Ishikawa (cell line): ENCODE measurements at regions not wholly inside any gene's neighbourhood (a gene's known extent, or its start where the extent isn't known, plus 50 kb on each side); places are given as distances from the start of the nearest gene placed in this dataset.

Experiments used
- CEBPB ChIP-seq: IDR thresholded peaks from 2 replicates; pipeline ENCODE4 v1.6.1; 2012
- EP300 ChIP-seq: IDR thresholded peaks from 2 replicates; pipeline ENCODE4 v1.6.1; 2012; ENCODE audit warnings: borderline replicate concordance
- FOXM1 ChIP-seq: IDR thresholded peaks from 2 replicates; pipeline ENCODE4 v1.6.1; 2012; ENCODE audit warnings: low read depth, borderline replicate concordance
- TEAD4 ChIP-seq: IDR thresholded peaks from 2 replicates; pipeline ENCODE4 v1.6.1; 2012
- YY1 ChIP-seq: IDR thresholded peaks from 2 replicates; pipeline ENCODE4 v1.6.1; 2012; ENCODE audit warnings: low read depth
- ZBTB7A ChIP-seq: IDR thresholded peaks from 2 replicates; pipeline ENCODE4 v1.6.1; 2012; ENCODE audit warnings: low read depth
- TF ChIP-seq, protein P1 (sequence below): IDR thresholded peaks from 2 replicates; pipeline ENCODE4 v1.6.1; 2012

DNA sequence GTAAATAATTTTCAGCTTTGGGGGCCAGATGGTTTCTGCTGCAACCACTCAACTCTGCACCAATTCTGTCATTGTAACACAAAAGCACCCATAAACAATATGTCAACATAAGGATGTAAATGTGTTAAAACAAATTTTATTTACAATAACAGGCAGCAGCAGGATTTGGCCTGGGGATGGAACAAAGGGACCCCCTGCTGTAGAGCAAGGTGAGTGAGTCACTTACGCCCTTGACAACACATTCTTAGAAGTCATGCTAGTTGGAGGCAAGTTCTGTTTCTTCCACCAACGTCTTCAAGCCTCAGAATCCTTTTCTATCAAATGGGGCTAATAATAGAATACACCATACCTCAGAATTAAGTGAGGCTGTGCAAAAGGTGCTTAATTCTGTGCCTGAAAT is 610.2 kb upstream of the SYT4 start:
- TF ChIP-seq YY1 (no peak), EP300 (no peak), ZBTB7A (no peak), TEAD4 (no peak), FOXM1 (no peak), CEBPB (no peak)
- TF ChIP-seq, protein P1, sequence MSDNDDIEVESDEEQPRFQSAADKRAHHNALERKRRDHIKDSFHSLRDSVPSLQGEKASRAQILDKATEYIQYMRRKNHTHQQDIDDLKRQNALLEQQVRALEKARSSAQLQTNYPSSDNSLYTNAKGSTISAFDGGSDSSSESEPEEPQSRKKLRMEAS: no peak
